ENCODE measurements at regions not wholly inside any gene's neighbourhood (a gene's known extent, or its start where the extent isn't known, plus 50 kb on each side); places are given as distances from the start of the nearest gene placed in this dataset.

GRCh38 chr16:72654535-72654934, 393.4 kb downstream of the ZFHX3 start:
- Histone ChIP-seq H3K36me3 (replicated peaks) (no peaks in the 10 kb centered on the region), H3K4me3 (ENCODE audit: low read depth, low read length) (no peak overlapping the region), H3K27ac (no peak overlapping the region), H3K27me3 (replicated peaks) (no peaks in the 10 kb centered on the region)
- DNase-seq, result no peak
- in situ Hi-C loops (cut with HindIII; ENCODE audit: low pct_ligation_motif_present, low sequenced_read_pairs), result no loop called here
- TF ChIP-seq CTCF (IDR thresholded peaks at IDR 0.05; ENCODE audit: low read depth, low read length, missing control alignments), result no peak

- no peaks in the 10 kb centered on the region for H3K36me3 ChIP-seq (replicated peaks)
- H3K4me3 ChIP-seq (ENCODE audit: low read depth, low read length), result no peak overlapping the region
- no peaks in the 10 kb centered on the region for H3K27me3 ChIP-seq (replicated peaks)
- in situ Hi-C loops (cut with HindIII; ENCODE audit: low pct_ligation_motif_present, low sequenced_read_pairs), result no loop called here
- no peak for TF ChIP-seq CTCF (IDR thresholded peaks at IDR 0.05; ENCODE audit: low read depth, low read length, missing control alignments)
- H3K27ac ChIP-seq, result no peak overlapping the region
- no peak for DNase-seq
Observed at GRCh38 chr16:72649254-72649944, 398.5 kb downstream of the ZFHX3 start.

- in situ Hi-C loops (cut with HindIII; ENCODE audit: low pct_ligation_motif_present, low sequenced_read_pairs), result no loop called here
- no peak for DNase-seq
- Histone ChIP-seq H3K36me3 (replicated peaks) (no peaks in the 10 kb centered on the region), H3K27me3 (replicated peaks) (no peaks in the 10 kb centered on the region), H3K27ac (no peak overlapping the region), H3K4me3 (ENCODE audit: low read depth, low read length) (no peak overlapping the region)
- no peak for TF ChIP-seq CTCF (IDR thresholded peaks at IDR 0.05; ENCODE audit: low read depth, low read length, missing control alignments)
Observed at GRCh38 chr16:72646615-72647014, 401.3 kb downstream of the ZFHX3 start.

GRCh38 chr16:72645538-72645937, 402.4 kb downstream of the ZFHX3 start:
- DNase-seq, result no peak
- no peak overlapping the region for H3K27ac ChIP-seq
- no peak for TF ChIP-seq CTCF (IDR thresholded peaks at IDR 0.05; ENCODE audit: low read depth, low read length, missing control alignments)
- in situ Hi-C loops (cut with HindIII; ENCODE audit: low pct_ligation_motif_present, low sequenced_read_pairs), result no loop called here
- no peaks in the 10 kb centered on the region for H3K27me3 ChIP-seq (replicated peaks)
- no peaks in the 10 kb centered on the region for H3K36me3 ChIP-seq (replicated peaks)
- no peak overlapping the region for H3K4me3 ChIP-seq (ENCODE audit: low read depth, low read length)

- no peaks in the 10 kb centered on the region for H3K27me3 ChIP-seq (replicated peaks)
- no peaks in the 10 kb centered on the region for H3K36me3 ChIP-seq (replicated peaks)
- in situ Hi-C loops (cut with HindIII; ENCODE audit: low pct_ligation_motif_present, low sequenced_read_pairs), result no loop called here
- no peak for DNase-seq
- no peak for TF ChIP-seq CTCF (IDR thresholded peaks at IDR 0.05; ENCODE audit: low read depth, low read length, missing control alignments)
- no peak overlapping the region for H3K4me3 ChIP-seq (ENCODE audit: low read depth, low read length)
- H3K27ac ChIP-seq, result no peak overlapping the region
Observed at GRCh38 chr16:72644911-72645310, 403.0 kb downstream of the ZFHX3 start.

- in situ Hi-C loops (cut with HindIII; ENCODE audit: low pct_ligation_motif_present, low sequenced_read_pairs), result no loop called here
- DNase-seq, result no peak
- TF ChIP-seq CTCF (IDR thresholded peaks at IDR 0.05; ENCODE audit: low read depth, low read length, missing control alignments), result no peak
- Histone ChIP-seq H3K4me3 (ENCODE audit: low read depth, low read length) (no peak overlapping the region), H3K27ac (no peak overlapping the region), H3K36me3 (replicated peaks) (no peaks in the 10 kb centered on the region), H3K27me3 (replicated peaks) (no peaks in the 10 kb centered on the region)
Observed at GRCh38 chr16:72639494-72639893, 408.4 kb downstream of the ZFHX3 start.
